B cell (primary cell): ENCODE measurements at regions not wholly inside any gene's neighbourhood (a gene's known extent, or its start where the extent isn't known, plus 50 kb on each side); places are given as distances from the start of the nearest gene placed in this dataset.
"Not testable (repeated sequence)": the region's sequence is repeated elsewhere in the genome, so short reads cannot be mapped to it uniquely, and the experiment has no call there.

Source experiments
- ATAC-seq: fragments of 200-7000 bp; cut with Tn5 transposase; one replicate; pipeline ENCODE4 v1.10.0; 2021; ENCODE audit warnings: low read depth, mild to moderate bottlenecking, moderate number of reproducible peaks, moderate library complexity
- CTCF ChIA-PET: fragments of 350-600 bp; sonication (Branson Sonifier 250); formaldehyde crosslinking; loops from one replicate; lab custom pipeline; 2021; ENCODE audit warnings: antibody characterized with exemption, inconsistent platforms; lab: Charles Lee
- POLR2A ChIA-PET: fragments of 350-600 bp; sonication (Branson Sonifier 250); formaldehyde crosslinking; loops from one replicate; lab custom pipeline; 2021; ENCODE audit warnings: antibody characterized with exemption; lab: Charles Lee
- DNase-seq: peaks from one replicate; pipeline ENCODE4 v3.0.0; 2013
- H2AFZ ChIP-seq: 2 replicates; pipeline ENCODE4 v1.6.1; 2012; ENCODE audit warnings: mild to moderate bottlenecking, low read depth, low read length; ENCODE audit not compliant: insufficient read depth, poor library complexity, severe bottlenecking
- H3K27ac ChIP-seq, 2 donors: 1 replicate in 1 of 2; 2 replicates in 1 of 2; pipeline ENCODE4 v1.5.1; 2012 to 2013; ENCODE audit warnings: low read length in 2 of 2, mild to moderate bottlenecking in 2 of 2, moderate library complexity in 1 of 2
- H3K27me3 ChIP-seq, 4 experiments: fragments of 200-600 bp in 1 of 4; sonication (generic) in 1 of 4; replicated peaks in 1 of 4; 1 replicate in 2 of 4; 2 replicates in 2 of 4; pipeline versions ENCODE4 v1.6.1 to v1.7.0; 2013 to 2016; ENCODE audit warnings: low read length in 3 of 4, mild to moderate bottlenecking in 2 of 4, mixed read lengths in 1 of 4, moderate library complexity in 1 of 4; ENCODE audit not compliant: insufficient read depth in 4 of 4, control insufficient read depth in 3 of 4; ENCODE audit errors: control extremely low read depth in 1 of 4
- H3K36me3 ChIP-seq, 2 experiments: replicated peaks in 1 of 2; 1 replicate in 1 of 2; 2 replicates in 1 of 2; pipeline versions ENCODE4 v1.6.1 to v1.7.1; 2013; ENCODE audit warnings: low read length in 1 of 2; ENCODE audit not compliant: insufficient read depth in 2 of 2, control insufficient read depth in 1 of 2; ENCODE audit errors: control extremely low read depth in 1 of 2, extremely low read depth in 1 of 2
- H3K4me1 ChIP-seq, 2 donors: fragments of 200-600 bp in 1 of 2; sonication (generic) in 1 of 2; 1 replicate in 1 of 2; 2 replicates in 1 of 2; pipeline versions ENCODE4 v1.5.1 to v1.6.1; 2013 to 2017; ENCODE audit warnings: low read length in 2 of 2; ENCODE audit not compliant: control insufficient read depth in 2 of 2, insufficient read depth in 2 of 2
- H3K4me2 ChIP-seq: replicated peaks from 2 replicates; pipeline ENCODE3; 2012; ENCODE audit warnings: mild to moderate bottlenecking, low read depth, low read length; ENCODE audit not compliant: poor library complexity, severe bottlenecking
- H3K4me3 ChIP-seq, 5 experiments: fragments of 200-600 bp in 1 of 5; sonication (generic) in 1 of 5; 1 replicate in 3 of 5; 2 replicates in 2 of 5; pipeline versions ENCODE4 v1.5.1 to v1.7.0; 2011 to 2016; ENCODE audit warnings: low read length in 4 of 5, mild to moderate bottlenecking in 4 of 5, low read depth in 2 of 5, control low read depth in 1 of 5, moderate library complexity in 1 of 5; ENCODE audit not compliant: insufficient read depth in 1 of 5; ENCODE audit errors: control extremely low read depth in 1 of 5, extremely low read depth in 1 of 5
- H3K79me2 ChIP-seq: fragments of 200-600 bp; sonication (generic); one replicate; pipeline ENCODE4 v1.6.0; 2016; ENCODE audit warnings: low read length; ENCODE audit not compliant: control insufficient read depth, insufficient read depth
- H3K9ac ChIP-seq: fragments of 200-600 bp; sonication (generic); 2 replicates; pipeline ENCODE4 v1.6.1; 2017; ENCODE audit warnings: mild to moderate bottlenecking, low read length, moderate library complexity
- H3K9me3 ChIP-seq, 3 donors: one replicate each; pipeline versions ENCODE4 v1.6.1 to v1.7.1; 2013; ENCODE audit warnings: low read length in 2 of 3; ENCODE audit not compliant: control insufficient read depth in 2 of 3, insufficient read depth in 1 of 3; ENCODE audit errors: control extremely low read depth in 1 of 3
- H4K20me1 ChIP-seq: 2 replicates; pipeline ENCODE4 v1.6.0; 2012; ENCODE audit warnings: mild to moderate bottlenecking, low read length; ENCODE audit not compliant: insufficient read depth, control insufficient read depth, poor library complexity, severe bottlenecking
- H3K27ac Mint-ChIP-seq: one replicate; pipeline ENCODE4 v1.8.0; 2021; ENCODE audit warnings: mixed read lengths
- H3K27me3 Mint-ChIP-seq: one replicate; pipeline ENCODE4 v1.8.0; 2021; ENCODE audit warnings: mixed read lengths
- H3K4me1 Mint-ChIP-seq: one replicate; pipeline ENCODE4 v1.8.0; 2021; ENCODE audit warnings: mixed read lengths
- H3K4me3 Mint-ChIP-seq: one replicate; pipeline ENCODE4 v1.8.0; 2021; ENCODE audit warnings: mixed read lengths
- H3K9me3 Mint-ChIP-seq: one replicate; pipeline ENCODE4 v1.8.0; 2022; ENCODE audit warnings: mixed read lengths; ENCODE audit not compliant: insufficient read depth
- EZH2 ChIP-seq: IDR thresholded peaks from 2 replicates; pipeline ENCODE4 v1.6.1; 2012; ENCODE audit warnings: borderline replicate concordance, low read depth, mild to moderate bottlenecking, moderate library complexity, low read length; ENCODE audit not compliant: insufficient read depth, poor library complexity, severe bottlenecking
- WGBS: methylation state at CpG from one replicate; pipeline ENCODE4 v1.1.5; 2013; ENCODE audit warnings: missing lambda C conversion rate; ENCODE audit not compliant: insufficient coverage; 5-methylcytosine and 5-hydroxymethylcytosine counted together
- intact Hi-C: fragments of 100-400 bp; cut with micrococcal nuclease; formaldehyde crosslinking; loops from one replicate; pipeline ENCODE4 v1.10.0; 2022
- TF ChIP-seq, protein P1 (sequence below): fragments of 200-600 bp; IDR thresholded peaks from one replicate; pipeline ENCODE4 v1.8.0; 2022; ENCODE audit warnings: antibody characterized with exemption, mild to moderate bottlenecking

DNA sequence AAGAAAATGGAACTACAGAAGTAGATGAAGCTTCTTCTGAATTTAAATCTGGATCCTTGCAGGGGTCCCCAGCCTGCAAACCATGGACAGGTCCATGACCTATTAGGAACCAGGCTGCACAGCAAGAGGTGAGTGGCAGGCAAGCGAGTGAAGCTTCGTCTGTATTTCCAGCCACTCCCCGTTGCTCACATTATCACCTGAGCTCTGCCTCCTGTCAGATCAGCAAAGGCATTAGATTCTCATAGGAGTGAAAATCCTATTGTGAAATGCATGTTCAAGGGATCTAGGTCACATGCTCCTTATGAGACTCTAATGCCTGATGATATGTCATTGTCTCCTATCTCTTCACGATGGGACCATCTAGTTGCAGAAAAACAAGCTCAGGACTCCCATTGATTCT, 79.8 kb upstream of the MLN start:
- H3K36me3 ChIP-seq, H3K27ac Mint-ChIP-seq, H3K4me2 ChIP-seq, CTCF ChIA-PET, POLR2A ChIA-PET, H3K9me3 ChIP-seq, H3K4me3 ChIP-seq, H2AFZ ChIP-seq, H3K4me1 Mint-ChIP-seq, H3K4me3 Mint-ChIP-seq, H3K9ac ChIP-seq, ATAC-seq, DNase-seq, H4K20me1 ChIP-seq, intact Hi-C loops, H3K4me1 ChIP-seq, H3K79me2 ChIP-seq, H3K9me3 Mint-ChIP-seq, H3K27me3 ChIP-seq, H3K27ac ChIP-seq: not testable (repeated sequence)
- WGBS: 93% methylated on average over 2 of the region's 4 CpGs
- H3K27me3 Mint-ChIP-seq: peaks cover 34% of the 10 kb centered on the region

DNA sequence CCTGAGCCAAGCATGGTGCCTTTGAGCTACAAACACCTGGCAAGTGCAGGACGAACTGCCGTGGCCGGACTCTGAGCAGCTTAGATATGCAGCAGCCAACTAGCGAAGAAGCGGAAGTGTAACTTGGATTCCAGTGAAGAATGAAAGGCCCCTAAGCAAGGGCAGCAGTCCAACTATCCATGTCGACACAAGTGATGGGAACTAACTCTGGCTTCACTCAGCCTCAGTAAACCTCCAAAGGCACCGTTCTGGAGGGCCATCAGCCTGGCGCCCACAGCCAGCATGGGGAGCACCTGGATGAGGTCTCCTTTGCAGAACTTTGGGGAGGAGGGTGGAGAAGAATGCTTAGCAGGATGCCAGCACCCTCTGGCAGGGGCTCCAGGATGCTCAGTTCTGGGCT, 78.4 kb upstream of the MLN start:
- no peak overlapping the region for H3K4me2 ChIP-seq
- Mint-ChIP-seq H3K27ac (no peak overlapping the region), H3K9me3 (no peaks in the 10 kb centered on the region), H3K4me1 (no peaks in the 10 kb centered on the region), H3K4me3 (no peak overlapping the region), H3K27me3 (peaks cover 27% of the 10 kb centered on the region)
- peaks cover 0 to 8% (median 2%) of the 10 kb centered on the region in 4 experiments for H3K27me3 ChIP-seq
- CTCF ChIA-PET: no interaction called here
- no peak overlapping the region for H3K4me3 ChIP-seq
- H4K20me1 ChIP-seq: no peaks in the 10 kb centered on the region
- H3K9me3 ChIP-seq: no peaks in the 10 kb centered on the region
- POLR2A ChIA-PET: no interaction called here
- no peaks in the 10 kb centered on the region for H3K4me1 ChIP-seq
- no peak overlapping the region for H3K9ac ChIP-seq
- ATAC-seq: no peak
- no peak overlapping the region for H2AFZ ChIP-seq
- WGBS: 96% methylated on average over 5 of the region's 8 CpGs
- intact Hi-C loops: no loop called here
- H3K27ac ChIP-seq: no peak overlapping the region
- DNase-seq: no peak
- no peaks in the 10 kb centered on the region for H3K79me2 ChIP-seq
- TF ChIP-seq, protein P1, sequence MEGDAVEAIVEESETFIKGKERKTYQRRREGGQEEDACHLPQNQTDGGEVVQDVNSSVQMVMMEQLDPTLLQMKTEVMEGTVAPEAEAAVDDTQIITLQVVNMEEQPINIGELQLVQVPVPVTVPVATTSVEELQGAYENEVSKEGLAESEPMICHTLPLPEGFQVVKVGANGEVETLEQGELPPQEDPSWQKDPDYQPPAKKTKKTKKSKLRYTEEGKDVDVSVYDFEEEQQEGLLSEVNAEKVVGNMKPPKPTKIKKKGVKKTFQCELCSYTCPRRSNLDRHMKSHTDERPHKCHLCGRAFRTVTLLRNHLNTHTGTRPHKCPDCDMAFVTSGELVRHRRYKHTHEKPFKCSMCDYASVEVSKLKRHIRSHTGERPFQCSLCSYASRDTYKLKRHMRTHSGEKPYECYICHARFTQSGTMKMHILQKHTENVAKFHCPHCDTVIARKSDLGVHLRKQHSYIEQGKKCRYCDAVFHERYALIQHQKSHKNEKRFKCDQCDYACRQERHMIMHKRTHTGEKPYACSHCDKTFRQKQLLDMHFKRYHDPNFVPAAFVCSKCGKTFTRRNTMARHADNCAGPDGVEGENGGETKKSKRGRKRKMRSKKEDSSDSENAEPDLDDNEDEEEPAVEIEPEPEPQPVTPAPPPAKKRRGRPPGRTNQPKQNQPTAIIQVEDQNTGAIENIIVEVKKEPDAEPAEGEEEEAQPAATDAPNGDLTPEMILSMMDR: no peak
- TF ChIP-seq EZH2: no peak
- no peaks in the 10 kb centered on the region for H3K36me3 ChIP-seq
